ENCODE measurements at regions not wholly inside any gene's neighbourhood (a gene's known extent, or its start where the extent isn't known, plus 50 kb on each side); places are given as distances from the start of the nearest gene placed in this dataset.
"Not testable (repeated sequence)": the region's sequence is repeated elsewhere in the genome, so short reads cannot be mapped to it uniquely, and the experiment has no call there.

DNA sequence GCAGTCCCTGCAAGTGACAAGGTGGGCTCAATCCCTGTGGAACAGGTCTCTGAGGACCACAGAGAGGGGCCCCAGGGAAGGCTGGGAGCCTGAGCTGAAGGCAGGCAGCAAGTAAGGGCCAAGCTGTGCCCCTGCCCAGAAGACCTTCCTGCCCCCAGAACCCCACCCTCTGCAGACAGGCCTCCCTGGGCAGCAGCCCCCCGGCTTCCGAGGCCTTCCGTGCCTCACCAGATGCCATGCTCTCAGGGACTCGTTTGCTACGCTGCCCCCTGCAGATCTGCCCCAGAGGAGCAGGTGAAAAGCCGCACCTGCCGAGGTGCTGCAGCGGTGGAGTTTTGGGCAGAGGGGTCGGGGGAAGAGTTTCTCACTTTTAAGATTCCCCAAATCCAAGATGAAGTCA is 125.4 kb upstream of the AKAP13 start:
- H2AFZ ChIP-seq; H3K27me3 ChIP-seq (ENCODE audit: insufficient read depth); H3K27ac Mint-ChIP-seq; H3F3A ChIP-seq (replicated peaks; ENCODE audit: low read depth); H3K4me3 Mint-ChIP-seq; H3K9me2 ChIP-seq (ENCODE audit: insufficient read depth); H3K36me3 ChIP-seq (ENCODE audit: insufficient read depth); H4K20me1 ChIP-seq (replicated peaks; ENCODE audit: insufficient read depth); H3K9me3 Mint-ChIP-seq; H3K4me3 ChIP-seq; H3K36me3 Mint-ChIP-seq (ENCODE audit: low read depth); H3K27me3 Mint-ChIP-seq (ENCODE audit: insufficient read depth, low read depth, poor library complexity); H3K79me2 ChIP-seq (replicated peaks; ENCODE audit: insufficient read depth); H3K4me1 ChIP-seq (ENCODE audit: insufficient read depth); DNase-seq (ENCODE audit: low spot score); H3K4me2 ChIP-seq; H3K27ac ChIP-seq (ENCODE audit: low read depth); H3K4me1 Mint-ChIP-seq: not testable (repeated sequence)
- ATAC-seq: peak; percentile 38
- TF ChIP-seq, protein P1, sequence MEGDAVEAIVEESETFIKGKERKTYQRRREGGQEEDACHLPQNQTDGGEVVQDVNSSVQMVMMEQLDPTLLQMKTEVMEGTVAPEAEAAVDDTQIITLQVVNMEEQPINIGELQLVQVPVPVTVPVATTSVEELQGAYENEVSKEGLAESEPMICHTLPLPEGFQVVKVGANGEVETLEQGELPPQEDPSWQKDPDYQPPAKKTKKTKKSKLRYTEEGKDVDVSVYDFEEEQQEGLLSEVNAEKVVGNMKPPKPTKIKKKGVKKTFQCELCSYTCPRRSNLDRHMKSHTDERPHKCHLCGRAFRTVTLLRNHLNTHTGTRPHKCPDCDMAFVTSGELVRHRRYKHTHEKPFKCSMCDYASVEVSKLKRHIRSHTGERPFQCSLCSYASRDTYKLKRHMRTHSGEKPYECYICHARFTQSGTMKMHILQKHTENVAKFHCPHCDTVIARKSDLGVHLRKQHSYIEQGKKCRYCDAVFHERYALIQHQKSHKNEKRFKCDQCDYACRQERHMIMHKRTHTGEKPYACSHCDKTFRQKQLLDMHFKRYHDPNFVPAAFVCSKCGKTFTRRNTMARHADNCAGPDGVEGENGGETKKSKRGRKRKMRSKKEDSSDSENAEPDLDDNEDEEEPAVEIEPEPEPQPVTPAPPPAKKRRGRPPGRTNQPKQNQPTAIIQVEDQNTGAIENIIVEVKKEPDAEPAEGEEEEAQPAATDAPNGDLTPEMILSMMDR (conservative IDR thresholded peaks at IDR 0.05; ENCODE audit: low read depth in 2 of 2): peak in 1 of 2 experiments; percentile 22; a peak in 2 of 4 replicates

DNA sequence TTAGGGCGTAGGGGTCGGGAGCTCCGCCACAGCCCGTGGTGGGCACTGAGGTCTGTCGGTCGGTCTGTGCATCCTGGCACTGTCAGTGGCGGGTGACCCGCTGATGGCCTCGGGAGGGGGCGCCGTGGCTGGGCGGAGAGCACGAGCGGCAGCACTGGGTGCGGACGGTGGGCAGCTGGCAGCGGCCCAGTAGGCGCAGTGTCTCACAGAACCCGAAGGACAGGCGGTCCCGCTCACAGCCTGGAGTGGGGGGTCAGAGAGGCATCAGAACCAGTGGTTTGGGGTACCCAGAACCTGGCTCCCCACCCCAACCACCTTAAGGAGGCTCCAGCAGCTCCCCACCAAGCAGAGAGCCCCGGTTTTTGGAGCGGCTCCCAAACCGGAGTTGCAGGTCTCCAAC is 124.9 kb upstream of the AKAP13 start:
- not testable (repeated sequence) for H3K9me2 ChIP-seq (ENCODE audit: insufficient read depth); H3K4me3 Mint-ChIP-seq; H3K4me1 ChIP-seq (ENCODE audit: insufficient read depth); DNase-seq (ENCODE audit: low spot score); H3K4me2 ChIP-seq; H3K27me3 ChIP-seq (ENCODE audit: insufficient read depth); H3K27ac ChIP-seq (ENCODE audit: low read depth); H3F3A ChIP-seq (replicated peaks; ENCODE audit: low read depth); H4K20me1 ChIP-seq (replicated peaks; ENCODE audit: insufficient read depth); H3K9me3 Mint-ChIP-seq; H3K4me3 ChIP-seq; H3K79me2 ChIP-seq (replicated peaks; ENCODE audit: insufficient read depth); H3K27me3 Mint-ChIP-seq (ENCODE audit: insufficient read depth, low read depth, poor library complexity); H3K4me1 Mint-ChIP-seq; H2AFZ ChIP-seq; H3K27ac Mint-ChIP-seq; ATAC-seq; H3K36me3 Mint-ChIP-seq (ENCODE audit: low read depth); H3K36me3 ChIP-seq (ENCODE audit: insufficient read depth)

DNA sequence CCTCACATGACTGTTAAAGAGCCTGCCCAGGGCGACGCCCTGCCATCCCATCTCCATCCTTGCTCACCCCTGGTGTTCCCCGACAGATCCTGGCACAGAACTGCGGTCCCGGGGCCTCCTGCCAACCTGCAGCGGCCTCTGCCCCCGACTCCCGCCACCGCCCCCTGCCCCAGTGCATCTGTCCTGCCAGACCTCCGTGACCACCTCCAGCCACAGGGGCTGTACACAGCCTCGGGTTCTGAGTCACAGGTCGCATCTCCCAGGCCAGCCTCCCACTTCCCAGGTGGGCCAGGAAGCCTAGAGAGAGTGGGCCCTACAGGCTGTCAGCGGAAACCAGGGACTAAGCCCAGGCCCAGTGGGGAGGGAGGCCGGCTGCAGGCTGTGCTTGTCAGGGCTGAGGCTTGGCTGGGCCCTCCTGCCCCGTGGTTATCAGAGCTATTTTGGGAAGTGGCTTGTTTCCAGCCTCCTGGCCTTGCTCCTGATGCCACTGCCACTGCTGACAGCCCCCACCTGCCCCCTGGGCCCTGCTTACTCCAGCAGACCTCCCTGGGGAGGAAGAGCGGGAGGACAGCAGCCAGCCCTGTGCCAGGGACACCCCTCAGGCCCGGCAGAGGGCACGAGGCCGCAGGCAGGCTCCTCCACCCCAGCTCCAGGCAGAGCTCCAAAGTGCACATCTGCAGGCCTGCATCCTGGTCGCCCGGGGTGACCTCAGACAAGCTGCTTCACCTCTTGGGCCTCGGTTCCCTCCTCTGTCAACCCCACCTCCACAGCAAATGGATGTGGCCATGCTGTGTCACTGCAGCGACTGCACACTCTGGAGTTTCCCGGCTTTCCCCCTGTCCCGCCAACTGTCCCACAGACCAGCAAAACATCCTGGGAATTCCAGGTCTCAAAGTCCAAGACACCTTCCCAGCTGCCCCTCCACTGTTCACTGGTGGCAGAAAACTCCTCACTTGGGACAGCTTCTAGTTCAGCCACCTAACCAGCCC is 124.1 kb upstream of the AKAP13 start:
- not testable (repeated sequence) for H3K36me3 Mint-ChIP-seq (ENCODE audit: low read depth); H4K20me1 ChIP-seq (replicated peaks; ENCODE audit: insufficient read depth); H3K4me3 ChIP-seq; H3K4me1 Mint-ChIP-seq; H3K27me3 ChIP-seq (ENCODE audit: insufficient read depth); H3K4me1 ChIP-seq (ENCODE audit: insufficient read depth); H3F3A ChIP-seq (replicated peaks; ENCODE audit: low read depth); H3K27ac Mint-ChIP-seq; H3K4me3 Mint-ChIP-seq; H3K27me3 Mint-ChIP-seq (ENCODE audit: insufficient read depth, low read depth, poor library complexity); H3K79me2 ChIP-seq (replicated peaks; ENCODE audit: insufficient read depth); H3K4me2 ChIP-seq; DNase-seq (ENCODE audit: low spot score); H3K36me3 ChIP-seq (ENCODE audit: insufficient read depth); H3K27ac ChIP-seq (ENCODE audit: low read depth); H3K9me2 ChIP-seq (ENCODE audit: insufficient read depth); H2AFZ ChIP-seq; ATAC-seq; H3K9me3 Mint-ChIP-seq

DNA sequence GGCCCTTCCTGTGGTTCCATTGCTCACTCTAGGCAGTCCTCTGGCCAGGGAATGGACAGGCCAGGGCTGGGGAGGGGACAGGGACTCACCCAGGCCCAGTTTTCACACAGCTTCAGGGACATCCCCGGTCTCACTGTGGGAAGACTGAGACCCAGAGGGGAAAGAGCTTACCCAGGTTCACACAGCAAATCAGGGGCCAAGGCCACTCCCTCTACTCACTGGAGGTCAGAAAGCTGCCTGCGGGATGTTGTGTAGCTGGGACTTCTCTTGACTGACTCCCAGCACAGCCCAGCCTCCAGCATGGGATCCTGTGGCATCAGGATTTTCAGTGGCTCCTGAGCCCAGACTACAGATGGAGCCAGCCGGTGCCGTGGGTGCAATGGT is 122.3 kb upstream of the AKAP13 start:
- H3F3A ChIP-seq (replicated peaks; ENCODE audit: low read depth); H3K4me3 Mint-ChIP-seq; H3K4me3 ChIP-seq; H3K27me3 Mint-ChIP-seq (ENCODE audit: insufficient read depth, low read depth, poor library complexity); DNase-seq (ENCODE audit: low spot score); H3K9me3 Mint-ChIP-seq; H3K4me2 ChIP-seq; H2AFZ ChIP-seq; ATAC-seq; H3K4me1 ChIP-seq (ENCODE audit: insufficient read depth); H3K9me2 ChIP-seq (ENCODE audit: insufficient read depth); H3K79me2 ChIP-seq (replicated peaks; ENCODE audit: insufficient read depth); H3K36me3 Mint-ChIP-seq (ENCODE audit: low read depth); H3K27me3 ChIP-seq (ENCODE audit: insufficient read depth); H4K20me1 ChIP-seq (replicated peaks; ENCODE audit: insufficient read depth); H3K36me3 ChIP-seq (ENCODE audit: insufficient read depth); H3K4me1 Mint-ChIP-seq; H3K27ac ChIP-seq (ENCODE audit: low read depth); H3K27ac Mint-ChIP-seq: not testable (repeated sequence)

DNA sequence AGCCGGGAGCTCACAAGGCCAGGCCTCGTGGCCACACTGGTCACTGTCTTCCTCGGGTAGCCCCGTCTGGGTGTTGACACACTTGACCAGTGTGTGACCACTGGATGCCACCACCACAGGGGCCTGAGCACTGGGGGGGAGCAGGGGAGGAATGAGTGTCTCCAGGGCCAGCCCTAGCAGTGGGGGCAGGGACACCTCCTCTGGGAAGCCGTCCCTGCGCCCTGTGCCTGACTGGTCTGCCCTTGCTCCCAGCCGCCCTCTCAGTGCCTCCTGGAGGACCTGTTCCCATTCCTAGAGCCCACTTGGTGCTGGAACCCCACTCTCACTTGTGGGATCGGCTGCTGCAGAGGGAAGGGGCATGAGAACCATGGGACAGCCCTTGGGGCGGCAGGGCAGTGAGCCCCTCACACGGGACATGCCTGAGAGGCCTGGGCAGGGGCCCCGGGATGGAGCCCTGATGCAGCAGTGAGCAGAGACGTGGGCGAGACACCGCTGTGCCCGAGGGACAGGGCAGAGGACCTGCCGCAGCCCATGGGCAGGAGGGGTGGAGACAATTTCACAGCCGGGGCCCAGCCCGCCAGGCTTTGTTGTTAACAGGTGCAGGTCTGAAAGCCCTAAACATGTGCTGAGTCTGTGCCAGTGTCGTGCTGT is 121.7 kb upstream of the AKAP13 start:
- H3K4me1 Mint-ChIP-seq; H4K20me1 ChIP-seq (replicated peaks; ENCODE audit: insufficient read depth); H3K36me3 ChIP-seq (ENCODE audit: insufficient read depth); H3K4me2 ChIP-seq; H3K4me3 ChIP-seq; H3K27ac Mint-ChIP-seq; H3F3A ChIP-seq (replicated peaks; ENCODE audit: low read depth); H3K9me2 ChIP-seq (ENCODE audit: insufficient read depth); H3K4me3 Mint-ChIP-seq; H3K4me1 ChIP-seq (ENCODE audit: insufficient read depth); H3K79me2 ChIP-seq (replicated peaks; ENCODE audit: insufficient read depth); H2AFZ ChIP-seq; H3K27ac ChIP-seq (ENCODE audit: low read depth); H3K36me3 Mint-ChIP-seq (ENCODE audit: low read depth); H3K27me3 Mint-ChIP-seq (ENCODE audit: insufficient read depth, low read depth, poor library complexity); H3K9me3 Mint-ChIP-seq; H3K27me3 ChIP-seq (ENCODE audit: insufficient read depth); DNase-seq (ENCODE audit: low spot score); ATAC-seq: not testable (repeated sequence)
